ENCODE measurements at regions not wholly inside any gene's neighbourhood (a gene's known extent, or its start where the extent isn't known, plus 50 kb on each side); places are given as distances from the start of the nearest gene placed in this dataset.

- Histone ChIP-seq H3K27ac (ENCODE audit: low read depth in 1 of 2, low read length in 1 of 2) (no peak overlapping the region), H3K4me3 (no peak overlapping the region), H3K27me3 (ENCODE audit: control insufficient read depth in 3 of 3, insufficient read depth in 3 of 3, low read length in 2 of 3) (no peaks in the 10 kb centered on the region), H3K9me3 (ENCODE audit: control insufficient read depth in 4 of 4, insufficient read depth in 3 of 4, low read length in 3 of 4) (peaks cover 0 to 3% (median 0%) of the 10 kb centered on the region in 4 donors), H3K9ac (ENCODE audit: insufficient read depth in 1 of 2, low read length in 2 of 2) (no peak overlapping the region), H3K4me1 (ENCODE audit: control insufficient read depth in 5 of 5, insufficient read depth in 5 of 5, low read length in 5 of 5) (peaks cover 0 to 6% (median 0%) of the 10 kb centered on the region in 5 donors), H3K36me3 (ENCODE audit: control insufficient read depth in 4 of 4, insufficient read depth in 4 of 4, low read length in 4 of 4) (no peaks in the 10 kb centered on the region)
- 66 to 79% methylated on average over 8 of the region's 8 CpGs for WGBS, 2 donors
- TF ChIP-seq CTCF (IDR thresholded peaks at IDR 0.05; ENCODE audit: control extremely low read depth, extremely low read depth) = no peak
- DNase-seq (no peak), ATAC-seq (ENCODE audit: insufficient read depth, low FRiP score) (no peak)
Measured at GRCh38 chr3:187929112-187929816, 184.0 kb upstream of the BCL6 start.

DNA sequence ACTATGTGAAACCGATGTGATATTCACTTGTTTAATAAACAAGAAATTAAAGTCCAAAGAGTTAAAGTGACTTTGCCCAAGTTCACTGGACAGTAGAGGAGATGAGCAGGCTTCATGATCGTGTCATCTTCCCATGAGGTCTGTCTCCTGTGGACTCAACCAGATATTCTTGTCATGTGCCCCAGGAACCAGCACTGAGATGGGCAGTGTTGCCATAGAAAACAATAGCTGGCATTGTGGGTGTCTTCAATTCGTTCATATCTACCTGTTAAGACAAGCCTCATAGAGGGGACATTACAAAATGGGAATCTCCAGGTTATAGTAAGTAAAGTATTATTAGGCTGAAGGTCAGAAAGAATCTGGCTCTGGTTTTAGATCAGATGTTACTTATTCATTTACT lies 184.8 kb upstream of the BCL6 start:
- H3K27me3 ChIP-seq (ENCODE audit: control insufficient read depth in 3 of 3, insufficient read depth in 3 of 3, low read length in 2 of 3) = no peaks in the 10 kb centered on the region
- TF ChIP-seq CTCF (IDR thresholded peaks at IDR 0.05; ENCODE audit: control extremely low read depth, extremely low read depth) = no peak
- DNase-seq = no peak
- H3K9ac ChIP-seq (ENCODE audit: insufficient read depth in 1 of 2, low read length in 2 of 2) = no peak overlapping the region
- whole genome bisulfite sequencing, 2 donors = 83 to 88% methylated on average over 3 of the region's 3 CpGs
- H3K9me3 ChIP-seq (ENCODE audit: control insufficient read depth in 4 of 4, insufficient read depth in 3 of 4, low read length in 3 of 4) = no peaks in the 10 kb centered on the region
- no peak overlapping the region for H3K27ac ChIP-seq (ENCODE audit: low read depth in 1 of 2, low read length in 1 of 2)
- no peak overlapping the region for H3K4me3 ChIP-seq
- no peaks in the 10 kb centered on the region for H3K36me3 ChIP-seq (ENCODE audit: control insufficient read depth in 4 of 4, insufficient read depth in 4 of 4, low read length in 4 of 4)
- no peak for ATAC-seq (ENCODE audit: insufficient read depth, low FRiP score)
- peaks cover 0 to 6% (median 0%) of the 10 kb centered on the region in 5 donors for H3K4me1 ChIP-seq (ENCODE audit: control insufficient read depth in 5 of 5, insufficient read depth in 5 of 5, low read length in 5 of 5)

DNA sequence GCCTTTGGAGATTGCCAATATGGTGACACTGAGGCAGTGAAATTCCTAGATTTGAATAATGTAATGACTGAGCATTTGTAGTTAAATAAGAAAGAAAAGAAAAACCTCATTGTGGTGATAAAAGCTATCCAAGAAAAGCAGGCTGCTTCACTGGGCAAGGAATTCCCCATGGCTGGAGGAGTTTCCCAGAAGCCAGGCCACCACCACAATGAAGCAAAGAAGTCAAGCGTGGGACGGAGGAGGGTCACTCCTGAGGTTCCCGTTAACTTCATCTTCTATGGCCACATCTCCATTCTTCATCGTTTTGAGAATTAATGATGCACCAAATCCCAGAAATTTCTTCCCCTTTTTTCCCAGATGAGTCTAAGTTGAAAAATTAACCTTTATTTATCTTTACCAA lies 185.8 kb upstream of the BCL6 start:
- DNase-seq (no peak), ATAC-seq (ENCODE audit: insufficient read depth, low FRiP score) (no peak)
- Histone ChIP-seq H3K4me1 (ENCODE audit: control insufficient read depth in 5 of 5, insufficient read depth in 5 of 5, low read length in 5 of 5) (peaks cover 0 to 6% (median 0%) of the 10 kb centered on the region in 5 donors), H3K36me3 (ENCODE audit: control insufficient read depth in 4 of 4, insufficient read depth in 4 of 4, low read length in 4 of 4) (no peaks in the 10 kb centered on the region), H3K9ac (ENCODE audit: insufficient read depth in 1 of 2, low read length in 2 of 2) (no peak overlapping the region), H3K9me3 (ENCODE audit: control insufficient read depth in 4 of 4, insufficient read depth in 3 of 4, low read length in 3 of 4) (no peaks in the 10 kb centered on the region), H3K27ac (ENCODE audit: low read depth in 1 of 2, low read length in 1 of 2) (no peak overlapping the region), H3K4me3 (no peak overlapping the region), H3K27me3 (ENCODE audit: control insufficient read depth in 3 of 3, insufficient read depth in 3 of 3, low read length in 2 of 3) (no peaks in the 10 kb centered on the region)
- 92 to 99% methylated on average over 4 of the region's 4 CpGs for WGBS, 2 donors
- no peak for TF ChIP-seq CTCF (IDR thresholded peaks at IDR 0.05; ENCODE audit: control extremely low read depth, extremely low read depth)

Measured in lung (tissue), 11 donors.